Keratinocyte (primary cell): ENCODE measurements at regions not wholly inside any gene's neighbourhood (a gene's known extent, or its start where the extent isn't known, plus 50 kb on each side); places are given as distances from the start of the nearest gene placed in this dataset.

ENCODE experiments used
- CTCF ChIP-seq, 3 experiments: IDR thresholded peaks in 1 of 3; conservative IDR thresholded peaks in 1 of 3; optimal IDR thresholded peaks in 1 of 3; 2 replicates in 2 of 3; 3 replicates in 1 of 3; pipeline versions ENCODE3 to v1.5.1; 2011; ENCODE audit warnings: low read length in 3 of 3, mild to moderate bottlenecking in 3 of 3, moderate library complexity in 2 of 3, control low read depth in 1 of 3, inconsistent platforms in 1 of 3; ENCODE audit not compliant: insufficient read depth in 2 of 3; ENCODE audit errors: extremely low read depth in 1 of 3
- EZH2 ChIP-seq: IDR thresholded peaks from one replicate; pipeline ENCODE4 v1.6.1; 2012; ENCODE audit warnings: inconsistent platforms, mild to moderate bottlenecking, low read length, moderate library complexity

- TF ChIP-seq CTCF (optimal IDR thresholded peaks at IDR 0.05 in 1 of 3, IDR thresholded peaks at IDR 0.05 in 1 of 3, conservative IDR thresholded peaks at IDR 0.05 in 1 of 3; ENCODE audit: extremely low read depth in 1 of 3, insufficient read depth in 2 of 3, low read length in 3 of 3) (no peak), EZH2 (no peak)
Observed at GRCh38 chr2:66866331-66867062, 431.6 kb downstream of the MEIS1 start.
